SK-N-MC (cell line): ENCODE measurements at regions not wholly inside any gene's neighbourhood (a gene's known extent, or its start where the extent isn't known, plus 50 kb on each side); places are given as distances from the start of the nearest gene placed in this dataset.

Experiments
- EZH2 ChIP-seq: fragments of 200-600 bp; sonication (generic); IDR thresholded peaks from one replicate; pipeline ENCODE4 v1.6.1; 2017; ENCODE audit warnings: antibody characterized with exemption
- POLR2AphosphoS5 ChIP-seq: IDR thresholded peaks from 2 replicates; pipeline ENCODE4 v1.6.1; 2012; ENCODE audit warnings: mild to moderate bottlenecking, low read depth, low read length, borderline replicate concordance

DNA sequence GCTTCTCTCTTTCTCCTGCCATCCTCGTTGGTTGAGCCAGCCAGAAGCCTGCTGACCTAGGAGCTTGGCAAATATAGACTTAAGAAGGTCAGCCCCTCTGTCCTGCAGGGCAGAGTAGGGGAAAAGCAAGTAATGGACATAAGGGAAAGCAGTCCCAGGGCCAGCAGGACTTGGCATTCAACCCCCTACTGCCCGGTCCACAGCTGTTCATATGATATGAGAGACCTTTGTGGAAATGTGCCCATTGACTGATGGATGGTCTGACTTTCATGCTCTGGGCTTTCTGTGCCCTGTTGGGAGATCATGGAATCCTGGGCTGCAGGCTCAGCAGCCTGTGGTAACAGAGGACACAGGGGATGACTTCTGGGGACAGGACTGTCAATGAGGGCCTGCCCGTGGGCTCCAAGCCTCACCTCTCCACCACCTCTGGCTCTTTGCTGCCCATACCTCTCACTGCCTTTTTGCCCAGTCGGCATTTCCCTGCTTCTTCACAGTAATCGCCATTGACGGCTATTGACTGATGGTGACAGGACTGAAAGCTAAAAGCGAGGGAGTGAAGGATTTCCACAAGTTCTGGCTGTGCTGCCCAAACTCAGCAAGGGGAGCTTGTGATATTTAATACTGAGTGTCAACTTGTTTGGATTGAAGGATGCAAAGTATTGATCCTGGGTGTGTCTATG is 60.0 kb upstream of the NMNAT3 start:
- no peak for TF ChIP-seq EZH2
- no peak for TF ChIP-seq POLR2AphosphoS5
